ENCODE measurements at regions not wholly inside any gene's neighbourhood (a gene's known extent, or its start where the extent isn't known, plus 50 kb on each side); places are given as distances from the start of the nearest gene placed in this dataset.
"Not testable (repeated sequence)": the region's sequence is repeated elsewhere in the genome, so short reads cannot be mapped to it uniquely, and the experiment has no call there.

DNA sequence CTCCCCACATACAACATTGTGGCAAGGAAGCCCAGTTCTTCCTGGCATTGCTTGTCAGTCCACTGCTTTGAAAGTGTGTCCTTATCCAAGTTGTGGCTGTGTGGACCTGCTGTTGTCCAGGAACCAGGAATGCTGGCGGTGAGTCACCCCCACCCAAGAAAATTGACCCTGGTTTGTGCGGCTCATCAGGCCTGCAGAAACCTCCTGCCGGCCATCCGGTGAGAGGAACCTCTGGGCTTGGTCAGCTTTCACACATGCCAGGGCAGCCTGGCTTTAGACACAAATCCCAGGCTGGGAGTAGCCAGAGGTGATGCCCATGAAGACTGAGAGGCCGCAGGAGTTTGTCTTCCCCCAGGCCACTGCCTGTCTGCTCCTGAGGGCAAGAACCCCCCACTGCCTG is 223.6 kb downstream of the TTLL2 start:
- DNase-seq = no peak

DNA sequence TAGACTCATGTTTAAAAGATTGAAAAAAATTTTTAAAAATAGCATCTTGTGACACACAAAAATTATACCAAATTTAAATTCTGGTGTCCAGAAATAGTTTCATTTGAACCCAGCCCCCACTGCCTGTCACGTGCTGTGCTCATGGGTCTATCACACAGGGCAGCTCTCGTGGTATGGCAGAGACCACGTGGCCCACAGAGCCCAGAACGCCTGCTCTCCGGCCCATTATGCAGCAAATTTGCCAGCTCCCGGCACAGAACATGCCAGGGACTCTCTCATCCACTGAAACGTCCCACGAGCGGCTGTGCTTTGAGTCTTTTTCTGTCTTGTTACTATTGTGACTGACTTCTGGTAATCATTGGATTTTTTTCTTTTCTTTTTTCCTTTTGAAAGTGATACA is 224.3 kb downstream of the TTLL2 start:
- no peak for DNase-seq

DNA sequence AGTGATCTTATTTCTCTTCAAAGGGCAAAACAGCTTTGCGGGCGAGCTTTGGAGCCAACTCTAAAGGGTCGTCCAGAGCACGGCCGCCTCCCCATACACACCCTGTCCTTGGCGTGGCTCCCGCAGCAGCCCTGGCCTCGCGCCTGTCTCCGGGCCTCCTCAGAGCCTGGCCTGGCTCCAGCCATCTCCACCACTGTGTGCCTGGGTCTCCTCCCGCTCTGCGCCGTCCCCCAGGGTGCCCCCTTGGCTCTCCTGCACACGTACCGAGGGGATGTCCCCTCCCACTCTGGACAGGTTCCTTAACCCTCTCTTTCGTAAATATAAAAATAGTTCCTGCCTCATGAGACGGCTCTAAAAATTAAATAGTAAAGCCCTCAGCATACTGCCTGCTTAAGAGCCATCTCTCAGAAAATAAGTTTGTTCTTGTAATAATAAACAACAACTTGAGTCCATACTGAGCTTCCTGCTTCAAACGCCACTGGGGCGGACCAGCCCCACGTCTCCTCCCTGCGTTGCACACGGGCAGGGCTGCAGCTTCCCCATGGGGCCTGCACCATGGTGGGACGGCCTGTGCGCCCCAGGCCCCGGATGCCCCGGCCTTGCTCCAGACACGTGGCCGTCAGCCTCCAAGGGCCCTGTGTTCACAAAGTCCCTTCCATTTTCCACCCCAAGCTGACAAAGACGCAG is 226.2 kb downstream of the TTLL2 start:
- no peak for DNase-seq

GRCh38 chr6:167551628-167552257 is 226.9 kb downstream of the TTLL2 start:
- no peak for DNase-seq

DNA sequence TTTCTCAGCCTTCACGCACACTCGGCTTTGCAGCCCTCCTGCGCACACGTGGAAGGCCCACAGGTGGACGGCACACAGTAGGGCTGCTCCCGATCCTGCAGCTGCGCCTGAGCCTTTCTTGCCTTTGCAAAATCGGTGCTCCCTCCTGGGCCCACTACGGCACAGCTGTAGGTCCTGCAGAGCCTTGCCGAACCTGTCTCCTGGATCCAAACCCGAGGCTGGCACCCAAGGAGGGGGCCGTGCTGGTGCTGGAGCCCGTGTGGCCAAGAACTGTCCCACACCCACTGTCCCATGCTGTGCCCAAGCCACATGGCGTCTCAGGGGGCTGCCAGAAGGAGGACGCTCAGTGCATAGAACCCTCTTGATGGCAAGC is 227.4 kb downstream of the TTLL2 start:
- no peak for DNase-seq

GRCh38 chr6:167552961-167553735 is 228.3 kb downstream of the TTLL2 start:
- DNase-seq = no peak

DNA sequence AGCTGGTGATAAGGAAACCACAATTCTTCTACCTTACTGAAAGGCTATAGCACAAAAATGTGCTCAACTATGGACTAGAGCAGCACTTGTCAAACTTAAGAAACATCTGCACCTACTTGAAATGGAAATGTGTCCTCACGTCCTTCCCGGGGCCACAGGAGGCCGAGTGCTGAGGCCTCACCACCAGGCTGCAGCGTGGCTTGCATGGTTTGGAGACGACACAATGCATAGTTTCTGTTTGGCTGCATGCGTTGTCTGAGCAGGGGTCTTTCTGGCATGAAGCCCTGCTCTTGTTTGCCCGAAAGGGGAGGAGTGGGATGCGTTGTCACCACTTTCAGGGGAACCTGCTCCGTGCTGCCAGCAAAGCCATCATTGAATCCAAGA is 228.8 kb downstream of the TTLL2 start:
- DNase-seq = no peak

DNA sequence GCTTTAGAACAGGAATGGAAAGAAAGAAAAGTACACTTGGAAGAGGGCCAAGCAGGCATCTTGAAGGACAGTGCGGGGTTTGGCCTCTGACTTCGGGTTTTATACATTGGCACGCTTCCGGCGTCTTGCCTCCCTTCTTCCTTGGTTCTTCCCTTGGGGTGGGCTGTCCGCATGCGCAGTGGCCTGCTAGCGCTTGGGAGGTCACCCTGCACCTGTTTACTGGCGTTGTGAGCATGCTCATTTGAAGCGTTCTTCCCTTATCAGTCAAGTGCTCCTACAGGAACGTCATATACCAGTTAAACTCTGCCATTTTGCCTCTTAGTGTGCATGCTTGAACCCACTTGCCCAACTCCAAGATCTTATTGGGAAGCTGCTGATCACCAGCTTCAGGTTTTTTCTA is 230.0 kb downstream of the TTLL2 start:
- DNase-seq = no peak

- no peak for DNase-seq
Observed at GRCh38 chr6:167555836-167556235, 230.9 kb downstream of the TTLL2 start.

GRCh38 chr6:167557675-167558074 is 232.8 kb downstream of the TTLL2 start:
- no peak for DNase-seq

DNA sequence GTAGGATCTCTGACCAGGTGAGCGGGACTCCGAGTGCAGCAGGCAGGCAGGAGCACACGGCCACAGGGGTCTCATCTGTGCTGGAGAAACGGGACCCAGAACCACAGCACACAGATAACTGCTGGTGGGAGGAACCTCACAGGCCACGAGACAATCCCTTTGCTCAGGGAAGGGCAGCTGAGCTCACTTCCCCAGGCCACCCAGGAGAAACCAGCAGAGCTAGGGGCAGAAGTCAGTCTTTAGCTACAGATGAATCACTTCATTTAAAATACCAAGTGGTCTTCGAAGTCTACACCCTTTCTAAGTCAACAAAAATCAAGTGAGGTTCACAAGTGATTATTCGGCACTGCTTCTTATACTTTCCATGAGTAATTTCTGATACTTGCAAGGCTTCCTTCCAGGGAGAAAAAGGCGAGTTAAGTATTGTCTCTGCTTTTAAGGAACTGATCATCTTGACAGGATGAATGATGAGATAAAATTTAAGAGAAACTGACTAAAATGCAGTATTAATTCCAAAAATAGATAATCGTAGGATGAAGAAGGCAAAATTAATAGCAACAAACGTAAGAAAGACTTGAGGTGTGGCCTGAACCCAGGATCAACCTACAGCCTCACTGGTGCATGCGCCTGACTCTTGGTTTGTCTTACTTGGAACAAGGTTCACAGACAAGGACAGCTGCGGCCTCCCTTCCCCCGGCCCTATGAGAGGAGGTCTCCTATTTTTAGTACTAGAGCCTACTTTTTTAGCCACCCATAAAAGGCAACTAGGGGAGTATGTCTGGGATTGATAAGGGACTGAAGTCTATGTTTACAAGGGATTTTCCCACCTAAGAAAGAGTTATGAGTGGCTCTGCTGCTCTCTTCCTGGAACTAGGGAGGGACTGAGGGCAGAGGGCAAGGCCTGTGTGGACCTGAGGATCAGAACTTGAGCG is 233.6 kb downstream of the TTLL2 start:
- DNase-seq = no peak

DNA sequence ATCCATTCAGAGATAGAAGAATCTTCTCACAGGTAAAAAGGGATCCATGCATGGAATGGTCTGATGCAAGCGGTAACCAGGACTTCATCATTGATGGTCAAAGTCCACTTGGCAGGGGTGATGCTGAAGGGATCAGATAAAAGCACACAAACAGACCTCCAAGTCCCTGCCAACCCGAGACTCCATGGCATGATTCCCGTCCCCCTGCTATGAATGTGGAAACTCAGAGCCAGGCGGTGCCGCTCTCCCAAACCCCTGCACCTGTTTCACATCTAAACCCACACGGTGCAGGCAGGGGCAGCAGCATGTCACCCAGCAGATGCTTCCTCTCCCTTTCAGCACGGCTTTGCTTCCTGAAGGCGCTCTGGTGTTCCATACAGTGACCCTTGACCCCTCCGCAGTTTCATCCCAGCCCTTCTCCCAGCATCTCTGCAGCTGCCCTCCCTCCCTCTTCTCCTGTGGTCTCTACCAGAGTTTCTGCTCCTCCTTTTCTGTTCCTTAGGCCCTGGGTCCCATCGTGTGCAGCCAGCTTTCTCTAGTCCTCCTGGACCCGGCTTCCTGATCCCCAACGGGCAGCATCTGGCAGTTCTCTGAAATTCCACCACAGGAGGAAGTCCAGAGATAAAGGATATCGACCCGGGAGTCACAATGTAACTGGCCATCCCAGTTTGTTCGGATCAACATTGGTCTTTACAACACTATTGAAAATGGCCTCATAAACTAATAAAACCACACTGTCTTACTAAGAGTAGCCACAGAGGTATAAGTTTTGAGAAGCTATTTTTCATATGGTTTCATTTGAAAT is 235.0 kb downstream of the TTLL2 start:
- no peak for DNase-seq

DNA sequence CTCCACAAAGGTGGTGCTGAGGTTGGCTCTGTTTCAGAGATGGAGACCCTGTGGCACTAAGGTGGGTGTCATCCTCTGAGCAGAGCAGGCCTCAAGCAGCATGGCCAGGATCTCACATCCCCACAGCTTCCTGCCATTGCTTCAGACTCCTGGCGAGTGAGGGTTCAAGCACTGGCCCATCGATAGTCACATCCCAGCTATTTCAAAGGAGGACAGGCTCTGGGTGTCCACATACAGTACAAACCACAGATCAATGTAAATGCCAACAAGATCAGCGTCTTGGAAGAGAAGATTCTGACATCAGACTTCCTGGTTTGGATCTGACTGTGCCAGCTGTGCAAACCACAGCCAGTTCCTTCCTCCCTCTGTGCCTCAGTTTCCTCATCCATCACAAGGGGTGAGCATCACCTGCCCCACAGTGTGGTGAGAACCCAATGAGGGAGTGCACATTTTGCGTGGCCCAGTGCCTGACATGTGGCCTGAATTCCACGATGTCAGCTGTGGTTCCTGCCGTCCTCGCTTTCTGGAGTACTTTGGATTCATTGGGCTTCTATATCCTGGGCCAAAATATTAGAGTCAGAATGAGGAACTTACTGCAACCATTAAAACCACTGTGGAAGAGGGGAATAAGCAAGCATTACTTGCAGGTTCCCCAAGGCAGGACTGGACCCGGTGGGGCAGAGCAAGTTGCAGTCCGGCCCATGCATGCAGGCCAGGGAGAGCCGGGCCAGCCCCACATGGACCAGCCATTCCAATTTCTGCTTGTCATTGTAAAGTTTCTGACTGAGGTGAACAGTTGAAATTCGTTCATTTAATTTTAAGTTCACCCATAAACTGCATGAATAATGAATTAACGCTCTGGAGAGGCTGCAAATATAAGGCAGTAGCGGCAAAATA is 236.0 kb downstream of the TTLL2 start:
- DNase-seq = peak in 1 of 3 donors; percentile 5

DNA sequence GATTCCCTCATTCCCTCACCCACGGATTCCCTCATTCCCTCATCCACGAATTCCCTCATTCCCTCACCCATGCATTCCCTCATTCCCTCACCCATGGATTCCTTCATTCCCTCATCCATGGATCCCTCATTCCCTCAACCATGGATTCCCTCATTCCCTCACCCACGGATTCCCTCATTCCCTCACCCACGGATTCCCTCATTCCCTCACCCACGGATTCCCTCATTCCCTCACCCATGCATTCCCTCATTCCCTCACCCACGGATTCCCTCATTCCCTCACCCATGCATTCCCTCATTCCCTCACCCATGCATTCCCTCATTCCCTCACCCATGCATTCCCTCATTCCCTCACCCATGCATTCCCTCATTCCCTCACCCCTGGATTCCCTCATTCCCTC is 238.0 kb downstream of the TTLL2 start:
- DNase-seq = not testable (repeated sequence)

DNA sequence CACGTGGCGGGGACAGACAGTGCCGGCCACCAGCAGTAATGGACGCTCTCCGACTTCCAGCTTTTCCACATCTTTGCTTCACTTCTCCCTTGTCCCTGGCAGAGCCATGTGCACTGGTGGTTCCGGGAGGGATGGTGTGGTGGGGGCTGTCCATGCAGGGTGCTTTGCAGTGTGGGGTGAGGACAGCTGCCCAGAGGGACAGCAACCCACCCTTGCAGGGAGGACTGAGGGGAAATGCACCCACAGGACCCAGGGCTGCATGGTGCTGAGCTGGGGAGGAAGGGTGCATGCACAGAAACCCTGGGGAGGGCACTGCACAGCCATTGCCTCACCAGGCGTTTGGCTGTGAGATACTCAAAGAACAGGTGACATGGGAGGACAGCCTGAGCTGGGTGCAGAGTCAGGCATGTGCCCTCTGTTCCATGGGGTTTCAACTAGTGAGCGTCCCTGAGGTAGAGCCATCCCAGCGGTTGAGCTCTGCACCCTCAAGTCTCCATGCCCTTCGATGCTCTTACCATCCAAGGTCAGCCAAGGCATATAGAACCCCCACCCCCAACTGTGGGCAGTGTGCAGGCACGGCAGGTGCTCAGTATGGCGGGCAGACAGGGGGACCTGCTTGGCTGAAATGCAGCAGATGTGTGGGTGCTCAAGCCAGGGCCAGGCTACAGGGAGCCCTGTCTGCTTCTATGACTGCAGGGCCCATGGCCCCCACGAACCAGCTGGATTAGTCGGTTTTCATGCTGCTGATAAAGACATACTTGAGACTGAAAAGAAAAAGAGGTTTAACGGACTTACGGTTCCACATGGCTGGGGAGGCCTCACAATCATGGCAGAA is 239.7 kb downstream of the TTLL2 start:
- no peak for DNase-seq

- no peak for DNase-seq
Observed at GRCh38 chr6:167565388-167565787, 240.5 kb downstream of the TTLL2 start.

DNA sequence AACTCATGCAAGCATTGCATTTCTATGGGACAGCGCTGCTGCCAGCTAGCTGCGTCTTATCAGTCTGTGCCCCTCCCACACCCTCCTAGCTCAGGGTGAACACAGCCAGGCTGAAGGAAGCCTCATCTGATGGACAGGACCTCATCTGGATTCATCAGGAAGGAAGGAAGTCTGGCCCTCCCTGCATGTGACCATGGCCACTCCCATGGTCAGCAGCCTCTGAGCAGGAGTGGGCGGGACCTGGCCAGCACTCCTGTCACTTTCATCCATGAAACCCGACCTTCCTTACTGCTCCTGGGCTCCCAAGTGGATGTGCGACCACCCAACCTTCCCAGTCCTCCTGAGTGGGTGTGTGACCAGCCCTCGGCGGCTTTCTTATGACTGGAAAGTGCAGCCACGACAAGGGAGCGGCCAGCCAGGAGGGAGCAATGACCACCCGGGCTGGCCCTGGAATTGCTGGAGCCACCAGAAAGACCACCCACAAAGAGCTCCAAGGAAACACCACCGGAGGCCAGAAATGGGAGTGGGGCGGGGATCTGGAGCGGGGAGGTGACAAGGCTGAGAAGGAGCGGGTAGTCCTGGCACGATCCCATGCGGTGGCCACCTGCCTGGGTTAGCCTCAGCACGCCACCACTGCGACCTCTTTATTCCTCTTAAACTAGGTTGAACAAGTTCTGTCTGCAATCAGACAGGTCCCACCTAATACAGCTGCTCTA is 241.2 kb downstream of the TTLL2 start:
- DNase-seq = no peak

GRCh38 chr6:167566711-167567141 is 241.8 kb downstream of the TTLL2 start:
- no peak for DNase-seq

Measured in suppressor macrophage treated with lipopolysaccharide for 1 hour (primary cell).